ENCODE measurements at regions not wholly inside any gene's neighbourhood (a gene's known extent, or its start where the extent isn't known, plus 50 kb on each side); places are given as distances from the start of the nearest gene placed in this dataset.

GRCh38 chr16:51500306-51500705 lies 349.2 kb upstream of the SALL1 start:
- no peak overlapping the region for H3K4me3 ChIP-seq (ENCODE audit: low read length)
- TF ChIP-seq EZH2phosphoT487 (IDR thresholded peaks at IDR 0.05; ENCODE audit: low read depth) (no peak), CTCF (IDR thresholded peaks at IDR 0.05; ENCODE audit: low read depth, low read length) (no peak)
- H3K4me1 ChIP-seq (ENCODE audit: low read length) = no peaks in the 10 kb centered on the region
- H3K9ac ChIP-seq (ENCODE audit: low read length) = no peak overlapping the region
- H3K79me2 ChIP-seq (ENCODE audit: low read length) = no peaks in the 10 kb centered on the region
- no peaks in the 10 kb centered on the region for H3K27me3 ChIP-seq (ENCODE audit: low read depth, low read length)
- no peaks in the 10 kb centered on the region for H3K9me3 ChIP-seq (ENCODE audit: insufficient read depth, low read length)
- H3K4me2 ChIP-seq (ENCODE audit: low read length) = no peak overlapping the region
- H3K27ac ChIP-seq (ENCODE audit: low read length) = no peak overlapping the region
- no peak overlapping the region for H2AFZ ChIP-seq (ENCODE audit: low read depth, low read length)
- no peaks in the 10 kb centered on the region for H3K36me3 ChIP-seq (replicated peaks; ENCODE audit: low read depth, low read length)
- H4K20me1 ChIP-seq (ENCODE audit: insufficient read depth, low read length) = no peaks in the 10 kb centered on the region

- Histone ChIP-seq H3K9ac (ENCODE audit: low read length) (no peak overlapping the region), H4K20me1 (ENCODE audit: insufficient read depth, low read length) (no peaks in the 10 kb centered on the region), H3K4me2 (ENCODE audit: low read length) (no peak overlapping the region), H3K9me3 (ENCODE audit: insufficient read depth, low read length) (no peaks in the 10 kb centered on the region), H3K79me2 (ENCODE audit: low read length) (no peaks in the 10 kb centered on the region), H3K27ac (ENCODE audit: low read length) (no peak overlapping the region), H2AFZ (ENCODE audit: low read depth, low read length) (no peak overlapping the region), H3K4me1 (ENCODE audit: low read length) (no peaks in the 10 kb centered on the region), H3K36me3 (replicated peaks; ENCODE audit: low read depth, low read length) (no peaks in the 10 kb centered on the region), H3K4me3 (ENCODE audit: low read length) (no peak overlapping the region), H3K27me3 (ENCODE audit: low read depth, low read length) (no peaks in the 10 kb centered on the region)
- TF ChIP-seq CTCF (IDR thresholded peaks at IDR 0.05; ENCODE audit: low read depth, low read length) = no peak
- TF ChIP-seq EZH2phosphoT487 (IDR thresholded peaks at IDR 0.05; ENCODE audit: low read depth) = no peak
Observed at GRCh38 chr16:51497541-51498211, 346.6 kb upstream of the SALL1 start.

GRCh38 chr16:51490866-51491265 lies 339.8 kb upstream of the SALL1 start:
- H3K4me2 ChIP-seq (ENCODE audit: low read length) = no peak overlapping the region
- H3K27me3 ChIP-seq (ENCODE audit: low read depth, low read length) = no peaks in the 10 kb centered on the region
- no peak overlapping the region for H3K9ac ChIP-seq (ENCODE audit: low read length)
- no peaks in the 10 kb centered on the region for H3K9me3 ChIP-seq (ENCODE audit: insufficient read depth, low read length)
- H2AFZ ChIP-seq (ENCODE audit: low read depth, low read length) = no peak overlapping the region
- TF ChIP-seq CTCF (IDR thresholded peaks at IDR 0.05; ENCODE audit: low read depth, low read length) (no peak), EZH2phosphoT487 (IDR thresholded peaks at IDR 0.05; ENCODE audit: low read depth) (no peak)
- no peaks in the 10 kb centered on the region for H4K20me1 ChIP-seq (ENCODE audit: insufficient read depth, low read length)
- H3K27ac ChIP-seq (ENCODE audit: low read length) = no peak overlapping the region
- no peaks in the 10 kb centered on the region for H3K36me3 ChIP-seq (replicated peaks; ENCODE audit: low read depth, low read length)
- H3K4me3 ChIP-seq (ENCODE audit: low read length) = no peak overlapping the region
- H3K79me2 ChIP-seq (ENCODE audit: low read length) = no peaks in the 10 kb centered on the region
- H3K4me1 ChIP-seq (ENCODE audit: low read length) = no peaks in the 10 kb centered on the region

- no peak overlapping the region for H2AFZ ChIP-seq (ENCODE audit: low read depth, low read length)
- H3K36me3 ChIP-seq (replicated peaks; ENCODE audit: low read depth, low read length) = no peaks in the 10 kb centered on the region
- H3K4me3 ChIP-seq (ENCODE audit: low read length) = no peak overlapping the region
- H4K20me1 ChIP-seq (ENCODE audit: insufficient read depth, low read length) = no peaks in the 10 kb centered on the region
- no peak overlapping the region for H3K27ac ChIP-seq (ENCODE audit: low read length)
- H3K27me3 ChIP-seq (ENCODE audit: low read depth, low read length) = no peaks in the 10 kb centered on the region
- no peaks in the 10 kb centered on the region for H3K4me1 ChIP-seq (ENCODE audit: low read length)
- H3K79me2 ChIP-seq (ENCODE audit: low read length) = no peaks in the 10 kb centered on the region
- no peaks in the 10 kb centered on the region for H3K9me3 ChIP-seq (ENCODE audit: insufficient read depth, low read length)
- TF ChIP-seq CTCF (IDR thresholded peaks at IDR 0.05; ENCODE audit: low read depth, low read length) = no peak
- no peak overlapping the region for H3K9ac ChIP-seq (ENCODE audit: low read length)
- H3K4me2 ChIP-seq (ENCODE audit: low read length) = no peak overlapping the region
Observed at GRCh38 chr16:51487880-51488279, 336.8 kb upstream of the SALL1 start.
